SJCRH30 (cell line): ENCODE measurements at regions not wholly inside any gene's neighbourhood (a gene's known extent, or its start where the extent isn't known, plus 50 kb on each side); places are given as distances from the start of the nearest gene placed in this dataset.
A peak's percentile ranks its signal among the peaks of the same experiment; 100 is the strongest.

Source experiments
- DNase-seq, 2 experiments: peaks; one replicate each; pipeline ENCODE4 v3.0.0-alpha.2; 2015 to 2020
- H3K27ac ChIP-seq: fragments of 250-450 bp; sonication (Bioruptor Pico); 2 replicates; pipeline ENCODE4 v1.5.1; 2020; ENCODE audit warnings: mild to moderate bottlenecking, moderate library complexity
- H3K27me3 ChIP-seq: fragments of 250-450 bp; sonication (Bioruptor Pico); 2 replicates; pipeline ENCODE4 v1.5.1; 2020; ENCODE audit warnings: mild to moderate bottlenecking, moderate library complexity
- H3K36me3 ChIP-seq: fragments of 250-450 bp; sonication (Bioruptor Pico); 2 replicates; pipeline ENCODE4 v1.5.1; 2020; ENCODE audit warnings: mild to moderate bottlenecking, moderate library complexity
- H3K4me1 ChIP-seq: fragments of 250-450 bp; sonication (Bioruptor Pico); 2 replicates; pipeline ENCODE4 v1.5.1; 2020; ENCODE audit warnings: mild to moderate bottlenecking, moderate library complexity
- H3K4me3 ChIP-seq: fragments of 250-450 bp; sonication (Bioruptor Pico); 2 replicates; pipeline ENCODE4 v1.5.1; 2020; ENCODE audit warnings: mild to moderate bottlenecking, moderate library complexity
- H3K9me3 ChIP-seq: fragments of 250-450 bp; sonication (Bioruptor Pico); replicated peaks from 2 replicates; pipeline ENCODE4 v1.5.1; 2020; ENCODE audit warnings: mild to moderate bottlenecking, moderate library complexity

- no peak overlapping the region for H3K27ac ChIP-seq
- peak; percentile 22 to 26 for DNase-seq
- no peaks in the 10 kb centered on the region for H3K9me3 ChIP-seq
- H3K4me3 ChIP-seq: no peak overlapping the region
- no peaks in the 10 kb centered on the region for H3K4me1 ChIP-seq
- H3K36me3 ChIP-seq: no peaks in the 10 kb centered on the region
- peaks cover 5% of the 10 kb centered on the region; the same call in 1 of the 2 replicates for H3K27me3 ChIP-seq
These were observed 52.4 kb upstream of the ADRB1 start for GRCh38 chr10:113991091-113991860.

- DNase-seq: no peak
These were observed 51.1 kb upstream of the ADRB1 start for GRCh38 chr10:113992471-113993011.

GRCh38 chr10:113993489-113993991 lies 50.1 kb upstream of the ADRB1 start:
- Histone ChIP-seq H3K9me3 (no peaks in the 10 kb centered on the region), H3K4me1 (no peaks in the 10 kb centered on the region), H3K27ac (no peak overlapping the region), H3K4me3 (no peak overlapping the region), H3K36me3 (no peaks in the 10 kb centered on the region), H3K27me3 (peaks cover 5% of the 10 kb centered on the region; the same call in 1 of the 2 replicates)
- no peak for DNase-seq

More at GRCh38 chr10:113992471-113993011, 51.1 kb upstream of the ADRB1 start:
- Histone ChIP-seq H3K4me3 (no peak overlapping the region), H3K4me1 (no peaks in the 10 kb centered on the region), H3K9me3 (no peaks in the 10 kb centered on the region), H3K27me3 (peaks cover 5% of the 10 kb centered on the region; the same call in 1 of the 2 replicates), H3K36me3 (no peaks in the 10 kb centered on the region), H3K27ac (no peak overlapping the region)
